Kidney tubule cell (primary cell): ENCODE measurements at regions not wholly inside any gene's neighbourhood (a gene's known extent, or its start where the extent isn't known, plus 50 kb on each side); places are given as distances from the start of the nearest gene placed in this dataset.
"Not testable (repeated sequence)": the region's sequence is repeated elsewhere in the genome, so short reads cannot be mapped to it uniquely, and the experiment has no call there.

ENCODE experiments used
- DNase-seq: peaks from one replicate; pipeline ENCODE4 v3.0.0-alpha.2; 2018; ENCODE audit warnings: low spot score

DNA sequence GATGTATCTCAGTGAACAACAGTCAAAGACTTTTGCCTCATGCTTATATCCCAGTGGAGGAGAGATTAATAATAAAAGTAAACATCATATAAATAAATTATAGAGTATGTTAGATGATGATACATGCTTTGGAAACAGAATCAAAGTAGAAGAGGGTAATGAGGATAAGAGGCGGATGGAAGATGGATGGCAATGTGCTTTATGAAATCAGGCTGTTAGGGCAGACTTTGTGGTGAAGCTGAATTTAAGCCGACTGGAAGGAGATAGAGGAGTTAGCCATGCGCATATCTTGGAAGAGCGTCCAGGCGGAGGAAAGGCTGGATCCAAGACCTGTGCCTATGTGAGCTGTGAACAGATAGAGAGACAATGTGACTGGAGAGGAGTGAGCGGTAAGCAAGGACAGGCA lies 74.9 kb upstream of the GUCY1A1 start:
- no peak for DNase-seq

- no peak for DNase-seq
Measured at GRCh38 chr4:155590796-155591585, 75.7 kb upstream of the GUCY1A1 start.

DNA sequence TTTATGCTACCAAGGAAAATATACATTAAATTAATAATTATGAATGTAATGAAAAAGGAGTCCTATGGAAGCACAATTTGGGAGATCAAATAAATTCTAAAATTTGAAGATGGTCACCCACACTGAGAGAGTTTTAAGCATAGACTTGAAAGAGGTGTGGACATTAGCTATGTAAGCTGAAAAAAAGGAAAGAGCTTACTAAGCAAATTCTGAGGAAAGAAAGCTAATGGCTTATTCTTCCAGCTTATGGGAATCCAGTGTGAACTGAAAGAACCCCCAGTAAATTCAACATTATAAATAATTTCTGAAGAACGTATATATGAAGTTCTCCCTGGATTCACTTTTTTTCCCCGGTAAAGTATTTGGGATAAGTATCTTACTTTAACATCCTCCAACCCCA lies 78.2 kb upstream of the GUCY1A1 start:
- DNase-seq = no peak

- DNase-seq = peak; percentile 35
Measured at GRCh38 chr4:155587766-155588165, 78.9 kb upstream of the GUCY1A1 start.

DNA sequence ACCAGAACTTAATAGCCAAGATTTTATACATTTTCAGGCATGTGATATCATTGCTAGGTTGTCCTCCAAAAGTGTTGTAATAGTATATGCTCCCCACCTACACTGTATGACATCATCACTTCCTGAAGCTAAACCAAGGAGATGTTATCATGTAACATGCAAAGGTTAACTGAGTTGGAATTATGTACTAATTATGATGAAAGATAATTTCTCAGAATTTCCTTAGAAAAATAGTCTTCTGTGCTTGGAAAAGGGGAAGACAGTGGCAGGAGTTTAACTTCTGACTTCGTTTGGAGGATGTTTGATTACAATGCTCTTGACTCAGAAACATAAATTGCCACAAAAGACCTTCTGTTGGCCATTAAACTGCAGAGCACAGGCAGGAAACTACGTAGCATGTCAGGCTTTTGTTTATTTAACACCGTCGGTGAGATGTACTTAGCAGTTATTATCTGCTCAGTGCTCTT lies 83.6 kb upstream of the GUCY1A1 start:
- peak; percentile 53 for DNase-seq

DNA sequence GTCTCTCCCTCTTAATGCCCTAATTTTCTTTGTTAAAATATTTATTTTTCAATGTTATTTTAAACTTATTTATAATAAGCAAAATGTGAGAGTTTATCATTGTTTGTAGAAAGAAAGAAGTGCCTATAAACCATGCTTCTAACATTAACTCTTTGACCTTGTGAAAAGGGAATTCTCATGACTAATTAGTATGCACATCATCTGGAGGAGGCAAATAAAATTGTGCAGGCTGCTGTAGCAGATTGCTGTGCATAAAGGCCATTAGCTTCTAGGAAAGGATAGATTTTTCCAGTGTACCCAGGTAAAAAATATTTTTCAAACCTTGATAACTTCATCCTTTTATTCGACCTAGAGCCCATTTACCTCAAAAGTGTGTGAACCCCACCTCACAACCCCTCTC lies 84.6 kb upstream of the GUCY1A1 start:
- no peak for DNase-seq

DNA sequence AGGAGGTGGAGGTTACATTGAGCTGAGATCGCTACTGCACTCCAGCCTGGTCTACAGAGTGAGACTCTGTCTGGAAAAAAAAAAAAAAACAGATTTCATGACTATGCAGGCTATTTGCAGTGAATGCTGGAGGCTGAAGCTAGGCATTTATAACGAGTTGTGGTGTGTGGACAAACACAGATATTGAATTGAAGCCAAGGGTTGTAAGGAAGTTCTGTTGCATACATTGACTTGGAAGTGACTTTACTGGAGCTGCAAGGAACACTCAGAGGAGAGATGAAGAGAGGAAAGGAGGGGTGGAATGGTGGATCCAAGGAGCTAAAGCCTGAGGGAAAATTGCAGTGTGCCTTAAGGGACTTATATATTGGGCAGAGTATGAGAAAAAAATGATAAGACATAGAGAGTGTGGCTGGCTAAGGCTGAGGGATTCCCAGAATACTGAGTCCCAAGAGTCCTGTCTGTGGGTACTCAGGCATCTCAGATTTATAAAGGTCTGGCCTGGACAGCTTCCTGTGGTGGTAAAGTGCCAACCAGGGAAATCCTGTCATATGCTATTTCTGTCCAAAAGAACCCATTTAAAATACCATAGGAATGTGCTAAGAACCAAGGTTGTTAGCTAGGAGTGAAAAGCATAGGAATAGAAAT lies 87.8 kb upstream of the GUCY1A1 start:
- DNase-seq = peak; percentile 61

GRCh38 chr4:155578219-155578618 lies 88.4 kb upstream of the GUCY1A1 start:
- DNase-seq = no peak

DNA sequence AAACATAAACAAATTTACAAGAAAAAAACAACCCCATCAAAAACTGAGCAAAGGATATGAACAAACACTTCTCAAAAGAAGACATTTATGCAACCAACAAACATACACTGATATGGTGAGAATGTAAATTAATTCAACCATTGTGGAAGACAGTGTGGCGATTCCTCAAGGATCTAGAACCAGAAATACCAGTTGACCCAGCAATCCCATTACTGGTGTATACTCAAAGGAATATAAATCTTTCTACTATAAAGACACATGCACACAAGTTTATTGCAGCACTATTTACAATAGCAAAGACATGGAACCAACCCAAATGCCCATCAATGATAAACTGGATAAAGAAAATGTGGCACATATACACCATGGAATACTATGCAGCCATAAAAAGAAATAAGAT lies 92.3 kb upstream of the GUCY1A1 start:
- DNase-seq = not testable (repeated sequence)

DNA sequence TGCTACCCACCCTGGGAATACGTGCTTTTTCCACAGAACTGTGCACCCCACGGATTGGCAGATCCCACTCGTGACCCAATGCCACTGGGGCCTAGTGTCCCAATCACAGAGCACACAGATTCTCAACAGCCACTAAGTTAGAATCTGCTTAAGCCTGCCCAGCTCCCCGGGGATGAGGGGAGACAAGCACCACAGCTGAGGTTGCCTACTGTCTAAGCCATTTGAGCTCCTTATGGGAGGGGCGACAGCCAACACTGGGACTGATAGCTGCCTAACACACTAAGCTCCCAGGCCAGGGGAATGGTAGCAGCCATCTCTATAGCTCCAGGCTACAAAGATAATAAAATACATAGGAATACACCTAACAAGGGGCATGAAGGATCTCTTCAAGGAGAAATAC lies 93.5 kb upstream of the GUCY1A1 start:
- no peak for DNase-seq

GRCh38 chr4:155572106-155572703 lies 94.4 kb upstream of the GUCY1A1 start:
- DNase-seq = no peak

DNA sequence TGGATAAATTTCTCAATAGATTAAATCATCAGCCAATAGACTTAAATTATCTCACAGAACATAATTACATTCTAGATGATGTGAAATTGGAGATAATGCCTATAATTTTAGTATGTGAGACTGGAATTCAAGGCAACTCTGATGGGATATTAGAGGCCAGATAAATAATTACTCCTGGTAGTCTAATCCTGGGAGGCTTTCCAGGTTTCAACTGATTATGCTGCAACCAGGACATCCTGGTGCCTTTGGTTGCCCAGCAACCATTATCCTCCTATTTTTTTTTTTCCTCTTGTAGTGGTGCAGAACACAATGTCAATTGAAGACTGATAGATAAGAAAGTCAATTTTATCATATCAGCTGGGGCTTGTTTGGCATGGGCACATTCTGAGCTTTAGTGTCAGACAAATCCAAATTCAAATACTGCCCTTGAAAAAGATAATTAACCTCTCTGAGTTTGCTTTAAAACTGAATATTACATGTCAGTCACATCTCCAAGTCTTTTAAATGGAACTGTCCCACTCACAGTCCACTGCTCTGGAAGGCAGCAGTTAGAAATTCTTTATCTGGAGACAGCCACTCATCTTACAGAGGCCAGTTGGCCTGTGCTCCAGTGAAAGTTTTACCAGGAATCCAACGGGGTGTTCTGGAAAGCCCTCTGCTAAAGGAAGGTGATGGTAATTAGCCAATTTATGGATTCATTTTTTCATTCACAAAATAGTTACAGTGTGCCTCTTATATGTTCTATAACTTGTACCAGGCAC lies 95.3 kb upstream of the GUCY1A1 start:
- DNase-seq = no peak

DNA sequence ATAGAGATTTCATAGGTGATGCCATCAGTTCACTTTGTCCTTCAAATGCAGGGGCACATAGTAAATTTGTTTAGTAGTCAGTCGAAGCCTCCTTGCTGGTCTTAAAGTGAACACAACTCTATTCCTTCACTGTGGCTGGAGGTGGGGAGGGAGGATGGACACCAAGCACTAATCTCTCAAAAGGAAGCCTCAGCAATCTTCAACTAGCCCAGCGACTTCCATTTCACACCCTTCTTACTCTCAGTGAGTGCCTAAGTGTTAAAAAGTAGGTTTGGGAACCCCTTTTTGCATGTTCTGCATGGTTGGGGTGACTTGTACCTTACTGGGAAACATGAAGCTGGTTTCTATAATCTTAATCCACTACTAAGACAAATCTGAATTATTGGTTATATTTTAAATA lies 96.0 kb upstream of the GUCY1A1 start:
- DNase-seq = no peak

- no peak for DNase-seq
Measured at GRCh38 chr4:155569960-155570515, 96.6 kb upstream of the GUCY1A1 start.

DNA sequence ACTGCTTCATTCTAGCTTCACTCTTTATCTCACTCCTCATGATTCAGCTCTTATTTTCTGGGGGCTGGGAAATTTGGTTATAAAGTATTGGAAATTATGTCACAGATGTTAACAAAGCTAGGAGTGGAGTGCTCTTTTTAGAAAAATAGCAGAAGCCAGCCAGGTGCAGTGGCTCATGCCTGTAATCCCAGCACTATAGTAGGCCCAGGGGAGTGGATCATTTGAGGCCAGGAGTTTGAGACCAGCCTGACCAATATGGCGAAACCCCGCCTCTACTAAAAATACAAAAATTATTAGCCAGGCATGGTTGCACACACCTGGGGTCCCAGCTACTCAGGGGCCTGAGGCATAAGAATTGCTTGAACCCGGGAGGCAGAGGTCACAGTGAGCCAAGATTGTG lies 97.2 kb upstream of the GUCY1A1 start:
- no peak for DNase-seq

DNA sequence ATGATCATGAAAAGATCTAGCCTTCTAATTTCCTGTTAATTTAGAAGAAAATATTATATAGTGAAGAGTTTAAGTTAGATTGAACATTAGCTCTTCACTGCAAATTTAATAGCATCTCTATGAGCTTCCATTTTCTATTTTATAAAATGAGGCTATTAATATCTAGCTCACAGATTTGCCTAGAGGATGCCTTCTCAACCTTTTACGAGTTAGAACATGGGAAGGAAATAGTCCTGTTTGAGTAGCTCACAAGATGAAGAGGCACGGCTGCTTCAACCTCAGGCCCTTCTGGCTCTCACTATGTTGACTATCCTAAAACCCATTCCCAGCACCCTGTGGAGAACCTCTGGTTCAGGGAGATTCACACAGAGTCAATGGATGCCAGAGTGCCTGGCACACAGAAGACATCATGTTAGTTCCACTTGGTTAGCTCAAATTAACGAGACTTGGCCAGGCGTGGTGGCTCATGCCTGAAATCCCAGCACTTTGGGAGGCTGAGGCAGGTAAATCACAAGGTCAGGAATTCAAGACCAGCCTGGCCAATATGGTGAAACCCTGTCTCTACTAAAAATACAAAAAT lies 97.9 kb upstream of the GUCY1A1 start:
- DNase-seq = no peak

DNA sequence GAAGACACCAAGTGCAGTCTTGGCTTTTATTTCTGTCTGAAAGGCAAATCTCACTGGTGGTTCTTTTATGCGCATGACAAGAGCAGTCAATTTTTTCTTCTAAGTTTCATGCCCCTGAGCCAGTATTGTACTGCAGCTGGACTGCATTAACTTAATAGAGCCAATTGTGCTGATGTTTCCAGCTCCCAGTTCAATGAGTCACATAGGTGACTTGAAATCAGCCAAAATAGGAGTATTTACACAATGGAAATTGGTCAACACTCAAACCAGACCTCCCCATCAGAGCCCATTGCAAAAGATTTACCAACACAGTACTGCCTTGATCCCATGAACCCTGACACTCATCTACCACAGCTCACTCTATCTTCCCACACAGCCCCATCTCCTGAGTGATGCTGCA lies 100.3 kb upstream of the GUCY1A1 start:
- DNase-seq = no peak

DNA sequence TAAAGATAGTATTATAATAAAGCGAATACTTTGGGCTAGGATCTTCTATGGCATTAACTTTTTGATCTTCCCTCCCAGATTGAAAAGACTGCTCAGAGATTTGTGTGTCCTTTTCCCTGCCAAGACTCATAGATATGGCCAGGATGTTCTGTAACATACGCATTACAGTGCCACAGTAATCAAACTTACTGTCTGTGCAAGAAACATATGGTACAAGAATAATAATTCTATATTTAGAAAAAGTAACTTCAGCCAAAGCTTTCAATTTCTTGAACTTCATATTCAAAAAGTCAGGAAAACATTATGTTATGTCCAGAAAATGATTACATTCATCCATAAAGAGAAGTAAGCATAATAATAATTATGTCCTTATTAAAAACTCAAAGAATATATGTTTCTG lies 100.9 kb upstream of the GUCY1A1 start:
- DNase-seq = no peak

GRCh38 chr4:155565330-155565729 lies 101.3 kb upstream of the GUCY1A1 start:
- DNase-seq = no peak

- DNase-seq = no peak
Measured at GRCh38 chr4:155564880-155565279, 101.8 kb upstream of the GUCY1A1 start.

- DNase-seq = no peak
Measured at GRCh38 chr4:155564086-155564485, 102.6 kb upstream of the GUCY1A1 start.

DNA sequence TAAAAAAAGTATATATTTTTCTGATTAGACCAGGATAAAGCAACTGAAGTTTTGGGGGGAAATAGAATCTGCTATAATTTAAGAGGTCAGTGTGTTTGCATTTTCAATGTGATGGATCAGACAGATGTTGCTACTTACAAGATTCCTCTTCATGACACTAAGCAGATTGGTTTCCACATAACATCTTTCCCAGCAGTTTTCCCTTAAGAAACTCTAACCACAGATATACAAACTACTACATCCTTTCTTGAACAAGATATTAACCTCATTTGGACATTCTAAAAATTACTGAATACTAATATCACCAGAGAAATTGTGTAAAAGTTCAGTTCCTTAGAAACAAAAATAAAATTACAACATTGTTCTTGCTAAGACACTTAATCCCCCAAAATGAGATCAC lies 106.7 kb upstream of the GUCY1A1 start:
- DNase-seq = no peak
